DOHH2 (cell line): ENCODE measurements at regions not wholly inside any gene's neighbourhood (a gene's known extent, or its start where the extent isn't known, plus 50 kb on each side); places are given as distances from the start of the nearest gene placed in this dataset.

Source experiments
- H3F3A ChIP-seq: fragments of 200-600 bp; sonication (generic), shearing (Covaris generic); 2 replicates; pipeline ENCODE4 v1.6.0; 2016; ENCODE audit warnings: antibody characterized with exemption, mild to moderate bottlenecking; ENCODE audit not compliant: control insufficient read depth, insufficient read depth
- H3K27ac ChIP-seq: fragments of 200-600 bp; sonication (generic); 2 replicates; pipeline ENCODE4 v1.5.1; 2014; ENCODE audit warnings: low read depth, mild to moderate bottlenecking, low read length, moderate library complexity
- H3K27me3 ChIP-seq: fragments of 200-600 bp; sonication (generic); 2 replicates; pipeline ENCODE4 v1.6.1; 2014; ENCODE audit warnings: mild to moderate bottlenecking, low read length, mixed read lengths; ENCODE audit not compliant: control insufficient read depth
- H3K36me3 ChIP-seq: fragments of 200-600 bp; sonication (generic); 2 replicates; pipeline ENCODE4 v1.6.1; 2014; ENCODE audit warnings: mild to moderate bottlenecking, low read length, moderate library complexity, mixed read lengths; ENCODE audit not compliant: control insufficient read depth
- H3K4me1 ChIP-seq: fragments of 200-600 bp; sonication (generic); 2 replicates; pipeline ENCODE4 v1.6.1; 2014; ENCODE audit warnings: mild to moderate bottlenecking, low read length, mixed read lengths; ENCODE audit not compliant: control insufficient read depth
- H3K4me2 ChIP-seq: fragments of 200-600 bp; sonication (generic); 2 replicates; pipeline ENCODE4 v1.6.0; 2014; ENCODE audit warnings: mild to moderate bottlenecking, low read length, moderate library complexity
- H3K4me3 ChIP-seq: fragments of 200-600 bp; sonication (generic); 2 replicates; pipeline ENCODE4 v1.5.1; 2014; ENCODE audit warnings: mild to moderate bottlenecking, low read length, mixed read lengths
- H3K79me2 ChIP-seq: fragments of 200-600 bp; sonication (generic); 2 replicates; pipeline ENCODE4 v1.6.1; 2014; ENCODE audit warnings: mild to moderate bottlenecking, low read length, mixed read lengths; ENCODE audit not compliant: control insufficient read depth
- H3K9me2 ChIP-seq: fragments of 200-600 bp; sonication (generic); replicated peaks from 2 replicates; pipeline ENCODE4 v1.6.1; 2014; ENCODE audit warnings: mild to moderate bottlenecking, low read length, mixed read lengths; ENCODE audit not compliant: control insufficient read depth
- H3K9me3 ChIP-seq: fragments of 200-600 bp; sonication (generic); 2 replicates; pipeline ENCODE4 v1.6.1; 2014; ENCODE audit warnings: antibody characterized with exemption, low read length, mixed read lengths; ENCODE audit not compliant: control insufficient read depth, insufficient read depth
- H4K20me1 ChIP-seq: fragments of 200-600 bp; sonication (generic); 2 replicates; pipeline ENCODE4 v1.6.0; 2014; ENCODE audit warnings: low read depth, mild to moderate bottlenecking, antibody characterized with exemption, low read length, moderate library complexity; ENCODE audit not compliant: control insufficient read depth, insufficient read depth
- CTCF ChIP-seq: fragments of 200-600 bp; sonication (generic); IDR thresholded peaks from one replicate; pipeline ENCODE4 v1.5.1; 2014; ENCODE audit warnings: antibody characterized with exemption, mild to moderate bottlenecking, low read depth, low read length; ENCODE audit not compliant: poor library complexity, severe bottlenecking
- EZH2phosphoT487 ChIP-seq: fragments of 200-600 bp; sonication (generic); IDR thresholded peaks from 2 replicates; pipeline ENCODE4 v1.6.1; 2017; ENCODE audit warnings: borderline replicate concordance, mild to moderate bottlenecking, antibody characterized with exemption, low read length, moderate library complexity, mixed read lengths

- Histone ChIP-seq H3K27me3 (no peaks in the 10 kb centered on the region), H3K4me1 (no peaks in the 10 kb centered on the region), H3K9me3 (no peaks in the 10 kb centered on the region), H3K4me2 (no peak overlapping the region), H3K27ac (no peak overlapping the region), H3K9me2 (no peaks in the 10 kb centered on the region), H3K4me3 (no peak overlapping the region), H4K20me1 (no peaks in the 10 kb centered on the region), H3K36me3 (no peaks in the 10 kb centered on the region), H3F3A (no peaks in the 10 kb centered on the region), H3K79me2 (no peaks in the 10 kb centered on the region)
- TF ChIP-seq CTCF: no peak
- no peak for TF ChIP-seq EZH2phosphoT487
Measured at GRCh38 chr12:125688881-125689280, 623.6 kb downstream of the AACS start.

DNA sequence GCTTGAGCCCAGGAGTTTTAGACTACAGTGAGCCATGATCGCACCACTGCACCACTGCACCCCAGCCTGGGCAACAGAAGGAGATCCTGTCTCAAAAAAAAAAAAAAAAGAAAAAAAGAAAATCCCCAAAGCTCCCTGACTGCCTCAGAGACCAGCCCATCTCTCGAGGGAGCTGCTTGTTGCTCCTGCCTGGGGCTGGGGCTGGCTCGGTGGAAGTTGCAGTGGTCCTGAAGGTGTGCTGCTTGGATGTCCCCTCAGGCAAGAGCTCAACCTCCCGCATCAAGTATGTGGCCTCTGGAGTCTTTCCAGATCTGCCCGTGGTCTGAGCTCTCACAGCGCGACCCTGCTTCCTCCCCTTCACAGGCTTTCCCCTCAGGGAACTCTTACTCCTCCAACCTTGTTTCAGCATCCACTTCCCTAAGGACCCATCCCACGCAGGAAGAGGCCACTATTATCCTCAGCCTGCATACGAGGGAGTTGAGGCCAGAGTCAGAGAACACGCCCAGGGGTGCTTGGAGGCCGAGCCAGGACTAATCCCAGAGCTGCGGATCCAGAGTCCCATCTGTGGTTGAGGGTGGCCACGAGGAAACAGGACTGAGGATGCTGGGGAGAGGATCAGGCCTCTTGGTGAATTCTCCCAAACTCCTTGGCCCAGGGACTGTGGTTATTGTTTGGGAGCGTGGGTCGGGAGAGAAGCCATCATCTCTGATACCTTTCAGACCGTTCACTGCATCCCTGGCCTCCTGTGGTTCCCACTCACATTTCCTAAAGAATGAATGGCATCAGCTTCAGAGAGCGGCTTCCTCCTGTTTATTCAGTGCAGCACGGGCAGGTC lies 624.6 kb downstream of the AACS start:
- no peak overlapping the region for H3K27ac ChIP-seq
- TF ChIP-seq EZH2phosphoT487: no peak
- TF ChIP-seq CTCF: no peak

DNA sequence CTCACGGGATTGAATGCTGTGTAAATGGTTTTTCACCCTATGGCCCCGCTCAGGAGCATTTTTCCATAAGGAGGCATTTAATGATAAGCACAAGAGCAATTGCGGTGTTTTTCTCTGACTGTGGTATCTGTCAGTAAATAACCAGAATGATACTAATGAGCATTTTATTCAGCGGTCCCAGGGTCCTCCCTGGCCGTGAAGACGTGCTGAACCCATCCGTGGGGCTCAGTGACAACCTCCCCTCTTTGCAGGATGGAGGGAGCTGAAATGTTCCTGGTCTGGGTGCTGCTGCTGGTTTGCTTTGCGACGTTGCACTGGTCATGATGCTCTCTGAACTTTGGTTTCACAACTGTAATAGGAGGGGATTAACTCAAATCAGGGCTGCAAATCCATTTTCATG lies 625.6 kb downstream of the AACS start:
- Histone ChIP-seq H4K20me1 (no peaks in the 10 kb centered on the region), H3K4me2 (no peak overlapping the region), H3K4me3 (no peak overlapping the region), H3K4me1 (no peaks in the 10 kb centered on the region), H3K36me3 (no peaks in the 10 kb centered on the region), H3K9me2 (no peaks in the 10 kb centered on the region), H3K27me3 (no peaks in the 10 kb centered on the region), H3K9me3 (no peaks in the 10 kb centered on the region), H3F3A (no peaks in the 10 kb centered on the region), H3K79me2 (no peaks in the 10 kb centered on the region), H3K27ac (no peak overlapping the region)
- TF ChIP-seq CTCF: no peak
- TF ChIP-seq EZH2phosphoT487: no peak

More for the DNA sequence above, 624.6 kb downstream of the AACS start:
- Histone ChIP-seq H3K4me3 (no peak overlapping the region), H3K9me2 (no peaks in the 10 kb centered on the region), H3K79me2 (no peaks in the 10 kb centered on the region), H3K9me3 (no peaks in the 10 kb centered on the region), H4K20me1 (no peaks in the 10 kb centered on the region), H3K36me3 (no peaks in the 10 kb centered on the region), H3K27me3 (no peaks in the 10 kb centered on the region), H3F3A (no peaks in the 10 kb centered on the region), H3K4me2 (no peak overlapping the region), H3K4me1 (no peaks in the 10 kb centered on the region)
